ENCODE measurements at regions not wholly inside any gene's neighbourhood (a gene's known extent, or its start where the extent isn't known, plus 50 kb on each side); places are given as distances from the start of the nearest gene placed in this dataset.

DNA sequence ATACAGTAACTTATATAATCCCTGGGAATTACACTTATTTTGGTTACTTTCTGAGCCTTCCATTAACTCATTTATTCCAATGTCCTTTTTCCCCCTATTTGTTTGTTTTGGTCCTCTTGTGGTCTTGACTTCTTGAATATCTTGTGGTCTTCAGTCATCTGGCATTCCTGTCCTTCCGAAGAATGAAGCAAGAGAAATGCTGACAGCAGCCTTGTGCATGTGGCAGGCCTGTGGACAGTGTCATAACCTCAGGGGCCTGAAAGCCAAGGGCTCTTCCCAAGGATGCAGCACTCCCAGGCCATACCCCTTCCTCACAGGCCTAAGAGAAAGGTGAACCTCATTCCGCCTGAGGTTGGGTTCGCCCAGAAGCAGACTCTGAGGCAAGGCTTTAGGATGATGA, 470.2 kb downstream of the DISC1 start:
- BruUV-seq (replicated peaks), result no TSS peak
- intact Hi-C loops (cut with micrococcal nuclease; ENCODE audit: unreplicated experiment), result no loop called here
- no peak overlapping the region for H3K4me3 Mint-ChIP-seq (ENCODE audit: unreplicated experiment)
- H3K4me1 ChIP-seq, result no peaks in the 10 kb centered on the region
- H3K36me3 Mint-ChIP-seq (ENCODE audit: insufficient read depth, unreplicated experiment), result no peaks in the 10 kb centered on the region
- ChIA-PET POLR2A (no interaction called here), CTCF (no interaction called here)
- H3K36me3 ChIP-seq (ENCODE audit: control insufficient read depth, insufficient read depth, low read length), result no peaks in the 10 kb centered on the region
- no peak overlapping the region for H3K27ac Mint-ChIP-seq (ENCODE audit: unreplicated experiment)
- H3K9me3 ChIP-seq, result no peaks in the 10 kb centered on the region; the same call in 1 of the 2 replicates
- no peaks in the 10 kb centered on the region for H3K4me1 Mint-ChIP-seq (ENCODE audit: low read depth, unreplicated experiment)
- peaks cover 9% of the 10 kb centered on the region for H3K27me3 Mint-ChIP-seq (ENCODE audit: insufficient read depth, unreplicated experiment)
- H3K9me3 Mint-ChIP-seq (ENCODE audit: unreplicated experiment), result peaks cover 28% of the 10 kb centered on the region
- DNase-seq, result no peak
- no peak overlapping the region for H3K4me3 ChIP-seq (ENCODE audit: low read depth, low read length)
- TF ChIP-seq, protein P1, sequence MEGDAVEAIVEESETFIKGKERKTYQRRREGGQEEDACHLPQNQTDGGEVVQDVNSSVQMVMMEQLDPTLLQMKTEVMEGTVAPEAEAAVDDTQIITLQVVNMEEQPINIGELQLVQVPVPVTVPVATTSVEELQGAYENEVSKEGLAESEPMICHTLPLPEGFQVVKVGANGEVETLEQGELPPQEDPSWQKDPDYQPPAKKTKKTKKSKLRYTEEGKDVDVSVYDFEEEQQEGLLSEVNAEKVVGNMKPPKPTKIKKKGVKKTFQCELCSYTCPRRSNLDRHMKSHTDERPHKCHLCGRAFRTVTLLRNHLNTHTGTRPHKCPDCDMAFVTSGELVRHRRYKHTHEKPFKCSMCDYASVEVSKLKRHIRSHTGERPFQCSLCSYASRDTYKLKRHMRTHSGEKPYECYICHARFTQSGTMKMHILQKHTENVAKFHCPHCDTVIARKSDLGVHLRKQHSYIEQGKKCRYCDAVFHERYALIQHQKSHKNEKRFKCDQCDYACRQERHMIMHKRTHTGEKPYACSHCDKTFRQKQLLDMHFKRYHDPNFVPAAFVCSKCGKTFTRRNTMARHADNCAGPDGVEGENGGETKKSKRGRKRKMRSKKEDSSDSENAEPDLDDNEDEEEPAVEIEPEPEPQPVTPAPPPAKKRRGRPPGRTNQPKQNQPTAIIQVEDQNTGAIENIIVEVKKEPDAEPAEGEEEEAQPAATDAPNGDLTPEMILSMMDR (IDR thresholded peaks at IDR 0.05; ENCODE audit: insufficient read depth in 1 of 2, low read depth in 1 of 2, low read length in 1 of 2, severe bottlenecking in 1 of 2, unreplicated experiment in 1 of 2), result no peak
- no peaks in the 10 kb centered on the region for H3K27me3 ChIP-seq (replicated peaks; ENCODE audit: control insufficient read depth, insufficient read depth, low read length)
